HG03439 (cell line): ENCODE measurements at regions not wholly inside any gene's neighbourhood (a gene's known extent, or its start where the extent isn't known, plus 50 kb on each side); places are given as distances from the start of the nearest gene placed in this dataset.

Source experiments
- ATAC-seq: cut with Tn5 transposase; IDR thresholded peaks from one replicate; pipeline ENCODE4 v1.9.1; 2021; ENCODE audit warnings: mild to moderate bottlenecking, moderate library complexity; ENCODE audit not compliant: unreplicated experiment

DNA sequence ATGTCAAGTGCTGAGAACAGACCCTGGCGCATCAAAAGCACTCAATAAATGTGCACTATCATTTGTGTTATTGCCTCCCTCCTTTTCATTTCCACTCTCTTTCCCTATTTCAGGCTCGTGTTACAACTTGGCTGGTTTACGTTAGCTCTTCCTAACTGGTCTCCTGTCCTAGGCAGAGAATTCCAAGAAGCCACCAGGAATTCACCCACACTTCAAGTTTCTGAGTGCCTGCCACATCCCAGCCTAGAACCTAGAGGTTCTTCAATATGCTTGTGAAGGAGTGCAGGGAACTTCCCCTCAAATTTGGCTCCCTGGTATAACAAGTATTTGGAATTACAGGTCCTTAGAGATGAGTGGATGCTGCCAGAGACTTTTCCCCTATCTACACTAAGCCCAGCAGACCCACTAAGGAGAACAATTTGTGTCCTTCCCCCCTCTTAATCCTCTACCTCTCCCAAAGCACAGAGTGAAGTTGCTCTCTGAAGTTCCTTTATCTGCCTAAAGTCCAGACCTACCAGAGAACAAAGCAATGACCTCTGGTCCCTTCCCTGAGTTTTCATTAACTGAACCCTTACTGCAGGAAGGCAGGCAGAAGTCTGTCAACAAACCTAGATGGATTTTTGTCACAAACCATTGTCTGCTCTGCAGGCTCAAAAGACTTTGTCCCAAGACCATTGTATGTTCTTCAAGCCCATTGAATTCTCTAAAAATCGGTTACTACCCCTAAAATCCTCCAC is 201.6 kb upstream of the JARID2 start:
- no peak for ATAC-seq

DNA sequence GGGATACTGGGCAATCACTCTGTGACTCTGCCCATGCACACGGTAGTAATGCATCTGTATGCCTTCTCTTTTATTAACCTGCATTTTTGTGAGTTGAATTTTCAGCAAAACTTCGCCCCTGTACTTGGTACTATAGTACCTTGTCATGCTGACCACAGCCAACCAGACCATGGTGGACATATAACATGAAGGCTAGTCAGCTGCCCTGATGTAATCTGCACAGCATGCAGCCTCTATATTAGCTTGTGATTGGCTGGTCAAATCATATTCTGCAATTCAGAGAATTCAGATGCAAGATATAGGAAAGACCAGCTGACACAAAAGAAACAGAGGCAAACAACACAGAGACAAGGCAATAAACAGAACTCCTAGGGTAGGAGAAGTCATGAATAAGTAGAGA is 200.9 kb upstream of the JARID2 start:
- no peak for ATAC-seq

DNA sequence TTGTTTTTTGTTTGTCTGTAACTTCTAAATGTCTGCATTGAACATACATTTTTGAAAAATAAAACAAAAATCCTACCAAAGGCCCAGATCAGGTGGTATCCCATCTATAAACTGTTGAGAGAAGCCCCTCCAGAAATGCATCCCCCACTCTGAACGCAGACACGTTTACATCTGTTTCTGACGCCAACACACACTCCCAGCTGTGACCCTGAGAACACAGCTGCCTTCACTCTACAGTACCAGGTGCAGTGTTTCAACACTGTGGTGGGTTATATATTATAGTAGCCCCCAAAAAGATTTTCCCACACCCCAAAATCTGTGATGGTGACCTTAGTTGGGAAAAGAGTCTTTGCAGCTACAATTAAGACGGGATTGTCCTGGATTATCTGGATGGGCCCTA is 199.1 kb upstream of the JARID2 start:
- ATAC-seq: no peak

DNA sequence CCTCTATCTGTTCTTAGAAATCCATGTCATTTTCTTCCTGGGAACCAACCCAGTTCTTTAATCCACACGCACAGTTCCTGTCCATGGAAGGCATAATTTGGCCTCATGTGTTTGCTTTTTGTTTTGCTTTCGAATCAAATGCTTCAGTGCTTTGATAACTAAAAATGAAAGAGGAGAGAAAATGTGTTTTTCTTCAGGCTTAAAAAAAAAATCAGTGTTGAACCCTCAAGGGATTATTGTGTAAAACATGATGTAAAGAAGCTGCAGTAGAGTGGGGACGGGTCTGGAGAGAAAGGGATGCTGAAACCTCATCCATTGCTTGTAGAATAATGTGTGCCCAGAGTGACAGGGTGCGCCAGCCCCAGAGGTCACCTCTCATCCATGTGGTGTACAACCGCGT is 197.5 kb upstream of the JARID2 start:
- no peak for ATAC-seq

DNA sequence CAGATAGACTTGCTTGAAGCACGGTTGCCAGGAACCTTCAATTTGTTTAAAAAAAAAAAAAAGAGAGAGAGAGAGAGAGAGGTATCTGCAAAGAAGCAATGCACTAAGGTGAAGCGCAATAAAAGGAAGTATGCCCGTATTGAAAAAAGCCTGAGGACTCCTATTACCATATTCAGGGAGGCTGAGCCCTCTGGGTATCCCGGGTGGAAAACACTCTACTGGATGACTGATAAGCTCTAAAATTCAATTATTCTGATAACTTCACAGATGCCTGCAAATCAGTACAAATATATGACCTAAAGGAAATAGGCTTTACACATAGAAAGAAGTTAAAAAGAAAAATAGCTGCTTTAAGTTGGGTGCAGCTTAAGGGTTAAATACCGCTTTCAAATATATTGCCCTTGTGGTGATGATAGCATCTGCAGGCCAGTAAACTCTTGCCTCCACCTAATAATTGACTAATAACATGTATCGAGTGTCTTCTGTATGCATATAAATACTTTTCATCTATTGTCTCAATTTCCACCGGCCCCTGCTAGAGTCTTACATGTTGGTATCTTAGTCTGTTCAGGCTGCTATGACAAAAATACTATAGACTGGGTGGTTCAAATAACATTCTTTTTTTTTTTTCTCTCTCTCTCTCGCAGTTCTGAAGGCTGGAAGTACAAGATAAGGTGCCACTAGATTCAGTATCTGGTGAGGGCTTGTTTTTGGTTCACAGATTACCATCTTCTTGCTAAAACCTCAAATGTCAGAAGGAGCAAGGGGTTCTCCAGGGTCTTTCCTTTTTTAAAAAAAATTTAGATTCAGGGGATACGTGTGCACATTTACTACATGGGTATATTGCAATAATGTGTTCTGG is 187.4 kb upstream of the JARID2 start:
- ATAC-seq: no peak

DNA sequence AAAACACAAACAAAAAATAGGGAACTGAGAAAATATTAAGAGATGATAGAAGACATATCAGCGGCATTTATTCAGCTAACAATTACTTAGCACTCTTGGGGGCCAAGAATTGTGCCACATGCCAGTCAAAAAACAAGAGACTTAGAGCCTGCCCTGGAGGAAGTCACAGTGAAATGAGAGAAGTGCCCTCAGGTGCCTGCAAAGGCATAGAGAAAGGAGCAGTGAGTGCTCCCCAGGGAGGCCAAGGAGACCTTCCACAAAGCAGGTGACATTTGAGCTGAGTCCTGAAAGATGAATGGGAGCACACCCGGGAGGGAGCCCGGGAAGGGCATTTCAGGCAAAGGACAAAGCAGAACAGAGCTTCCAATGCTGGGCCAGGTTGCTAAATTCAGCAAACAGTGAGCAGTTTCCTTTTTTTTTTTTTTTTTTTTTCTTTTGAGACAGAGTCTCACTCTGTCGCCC is 184.7 kb upstream of the JARID2 start:
- no peak for ATAC-seq

DNA sequence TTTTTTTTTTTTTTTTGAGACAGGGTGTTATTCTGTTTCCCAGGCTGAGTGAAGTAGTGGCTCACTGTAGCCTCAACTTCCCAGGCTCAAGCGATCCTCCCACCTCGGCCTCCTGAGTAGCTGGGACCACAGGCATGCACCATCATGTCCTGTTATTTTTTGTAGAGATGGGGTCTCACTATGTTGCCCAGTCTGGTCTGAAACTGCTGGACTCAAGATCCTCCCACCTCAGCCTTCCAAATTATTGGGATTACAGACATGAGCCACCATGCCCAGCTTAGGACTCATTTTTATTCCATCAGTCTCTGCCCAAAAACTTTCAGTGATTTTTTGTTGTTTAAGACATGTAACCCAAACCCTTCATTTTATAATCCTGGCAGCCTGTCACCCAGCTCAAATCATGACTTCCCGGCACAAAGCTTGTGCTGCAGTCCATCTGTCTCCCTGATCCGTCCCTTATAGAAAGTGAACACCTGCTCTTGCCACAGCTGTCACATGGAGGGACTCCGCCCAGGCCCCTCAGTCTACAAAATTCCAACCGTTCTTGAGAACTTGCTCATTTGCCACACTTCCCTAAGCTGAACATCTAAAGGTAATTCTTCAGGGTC is 183.9 kb upstream of the JARID2 start:
- no peak for ATAC-seq

DNA sequence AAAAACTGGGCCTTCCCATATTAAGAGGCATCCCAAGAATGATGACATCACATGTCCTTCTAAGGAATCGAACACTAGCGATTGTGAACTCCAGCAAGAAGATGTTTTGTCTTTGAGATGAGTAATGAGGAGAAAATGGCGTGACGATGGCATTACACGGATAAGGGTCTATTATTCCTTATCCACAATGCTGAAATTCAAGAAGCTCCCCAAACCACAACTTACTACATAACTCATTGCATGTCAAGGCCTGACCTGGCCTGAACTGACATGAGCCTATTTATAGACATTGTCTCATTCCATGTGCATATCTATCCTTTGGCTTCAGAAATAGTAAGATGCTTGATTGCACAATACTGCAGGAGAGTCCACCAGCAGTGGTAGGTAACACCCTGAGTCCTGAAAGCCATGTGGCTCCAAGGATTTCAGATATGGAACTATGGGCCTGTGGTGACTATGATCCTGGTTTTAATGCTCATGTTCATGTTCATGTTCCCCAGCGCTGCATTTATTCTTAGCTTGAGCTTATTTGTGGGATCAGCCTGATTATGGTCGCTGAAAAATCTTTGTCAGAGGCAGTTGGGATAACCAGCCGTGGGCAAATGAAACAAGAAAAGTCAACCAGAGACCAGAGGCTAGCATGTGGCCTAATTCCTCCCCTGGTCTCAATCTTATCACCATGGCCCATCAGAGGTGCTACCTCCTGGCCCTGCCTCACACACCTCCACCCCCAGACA is 183.2 kb upstream of the JARID2 start:
- ATAC-seq: no peak

DNA sequence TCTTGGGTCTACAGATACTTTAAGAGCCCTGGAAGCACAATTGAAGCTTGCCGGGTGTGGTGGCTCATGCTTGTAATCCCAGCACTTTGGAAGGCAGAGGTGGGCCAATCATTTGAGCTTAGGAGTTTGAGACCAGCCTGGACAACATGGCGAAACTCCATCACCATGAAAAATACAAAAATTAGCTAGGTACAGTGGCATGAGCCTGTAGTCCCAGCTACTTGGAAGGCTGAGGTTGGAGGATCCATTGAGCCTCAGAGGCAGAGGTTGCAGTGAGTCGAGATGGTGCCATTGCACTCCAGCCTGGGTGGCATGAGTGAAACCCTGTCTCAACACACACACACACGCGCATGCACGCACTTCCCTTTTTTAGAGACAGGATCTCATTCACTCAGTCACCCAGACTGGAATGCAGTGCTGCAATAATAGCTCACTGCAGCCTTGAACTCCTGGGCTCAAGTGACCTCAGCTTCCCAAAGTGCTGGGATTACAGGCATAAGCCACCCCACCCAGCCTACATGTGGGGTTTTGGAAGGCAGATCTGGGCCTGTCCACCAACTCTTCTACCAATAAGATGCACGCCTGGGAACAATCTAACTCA is 182.5 kb upstream of the JARID2 start:
- no peak for ATAC-seq

DNA sequence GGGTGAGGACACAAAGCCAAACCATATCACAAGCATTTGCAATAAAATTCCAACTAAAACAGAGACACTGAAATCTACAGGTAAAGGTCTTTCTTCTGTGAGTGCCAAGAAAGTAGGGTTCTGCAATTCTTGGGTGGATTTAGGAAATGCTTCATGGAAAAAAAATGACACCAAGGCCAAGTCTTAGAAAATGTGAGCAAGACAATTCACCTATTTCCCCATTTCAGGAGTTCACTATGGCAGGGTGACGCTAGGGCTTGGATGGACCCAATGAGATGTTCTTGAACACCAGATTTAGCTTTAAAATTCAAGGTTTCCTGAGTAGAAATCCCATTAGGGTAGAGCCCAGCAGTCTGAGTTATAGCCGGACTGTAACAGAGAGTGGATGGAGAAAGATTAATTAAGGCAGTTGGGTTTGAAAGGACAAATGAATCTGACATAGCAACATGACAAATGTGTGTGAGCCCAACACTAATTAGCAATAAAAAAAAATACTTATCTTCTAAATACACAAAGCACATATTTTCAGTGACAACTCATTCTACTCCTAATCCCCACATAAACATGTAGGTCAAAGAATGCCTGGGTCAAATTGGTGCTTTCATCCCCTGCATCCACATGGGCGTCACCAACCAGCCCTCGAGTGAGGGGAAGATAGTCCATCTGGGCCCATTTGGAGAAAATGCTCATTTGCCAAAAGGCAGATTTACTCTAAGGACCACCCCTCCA is 180.4 kb upstream of the JARID2 start:
- ATAC-seq: no peak

DNA sequence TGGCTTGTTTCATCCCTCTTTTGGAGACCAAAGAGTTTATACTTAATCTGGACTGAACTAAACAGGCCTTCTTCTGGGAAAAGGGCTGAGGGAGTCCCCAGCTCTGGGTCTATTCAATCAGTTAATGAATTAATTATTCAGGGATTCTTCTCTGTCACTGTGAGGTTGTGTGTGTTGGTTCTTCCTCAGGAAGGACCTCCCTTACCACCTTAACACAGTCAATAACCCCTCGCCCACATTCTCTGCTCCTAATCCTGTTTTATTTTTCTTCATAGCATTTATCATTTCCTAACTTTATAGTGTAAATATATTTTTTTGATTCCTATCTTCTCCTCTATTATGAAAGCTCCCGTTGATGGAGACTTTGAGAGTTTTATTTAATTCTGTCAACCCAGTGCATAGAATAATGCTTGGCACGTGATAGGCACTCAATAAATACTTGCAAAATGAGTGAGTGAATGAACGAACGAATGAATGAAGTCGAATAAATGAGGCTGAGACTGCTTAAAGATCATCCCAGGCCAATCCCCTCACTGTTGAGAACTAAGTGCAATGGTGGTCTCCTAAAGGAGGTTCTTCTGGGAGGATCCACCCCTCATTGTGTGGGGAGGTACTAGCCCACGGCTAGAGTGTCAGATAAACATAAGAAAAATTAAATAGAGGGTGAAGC is 179.6 kb upstream of the JARID2 start:
- ATAC-seq: no peak

DNA sequence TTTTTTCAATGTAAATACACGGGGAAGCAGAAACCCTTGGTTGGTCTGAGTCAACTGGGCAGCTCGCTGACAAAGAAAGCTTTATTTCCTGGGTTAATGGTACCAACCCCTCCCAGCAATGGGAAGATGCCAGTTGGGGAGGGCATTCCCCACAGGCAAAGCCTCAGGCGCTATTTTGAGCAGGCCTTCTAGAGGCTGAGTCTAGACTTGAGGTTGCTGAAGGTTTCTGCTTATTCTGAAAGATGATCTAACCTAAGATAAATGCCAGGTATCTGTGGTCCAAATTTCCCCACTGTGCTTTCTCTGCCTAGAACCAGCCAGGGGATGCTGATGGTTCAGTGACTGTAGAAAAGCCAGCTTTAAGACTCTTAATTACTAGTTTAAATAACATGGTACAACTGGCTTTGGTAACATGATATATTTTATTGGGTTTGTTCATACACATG is 172.5 kb upstream of the JARID2 start:
- no peak for ATAC-seq

DNA sequence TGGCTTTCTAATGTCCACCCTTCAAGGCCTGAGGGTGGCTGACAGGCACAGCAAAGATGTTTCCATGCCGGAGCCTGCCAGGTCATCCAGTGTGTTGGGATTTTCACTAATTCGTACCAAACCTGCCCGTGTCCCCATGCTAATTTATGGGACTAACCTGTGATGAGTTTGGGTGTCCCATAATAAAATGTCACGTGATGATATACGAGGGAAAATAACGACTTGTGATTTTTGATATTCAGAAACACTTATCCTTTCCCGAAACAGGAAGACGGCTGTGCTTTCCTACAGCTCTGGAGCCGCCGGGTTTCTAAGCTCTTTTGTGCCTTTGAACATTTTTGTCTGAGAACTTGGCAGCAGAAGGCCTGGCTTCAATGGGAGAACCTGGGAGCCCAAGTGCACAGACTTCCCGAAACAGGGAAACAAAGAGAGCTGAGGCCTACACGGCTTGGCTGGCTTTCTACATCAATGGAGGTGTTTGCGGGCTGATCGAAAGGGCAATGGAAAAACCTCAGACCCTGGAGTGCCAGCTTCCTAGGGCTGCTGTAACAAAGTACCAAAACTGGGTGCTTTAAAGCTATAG is 171.9 kb upstream of the JARID2 start:
- no peak for ATAC-seq

DNA sequence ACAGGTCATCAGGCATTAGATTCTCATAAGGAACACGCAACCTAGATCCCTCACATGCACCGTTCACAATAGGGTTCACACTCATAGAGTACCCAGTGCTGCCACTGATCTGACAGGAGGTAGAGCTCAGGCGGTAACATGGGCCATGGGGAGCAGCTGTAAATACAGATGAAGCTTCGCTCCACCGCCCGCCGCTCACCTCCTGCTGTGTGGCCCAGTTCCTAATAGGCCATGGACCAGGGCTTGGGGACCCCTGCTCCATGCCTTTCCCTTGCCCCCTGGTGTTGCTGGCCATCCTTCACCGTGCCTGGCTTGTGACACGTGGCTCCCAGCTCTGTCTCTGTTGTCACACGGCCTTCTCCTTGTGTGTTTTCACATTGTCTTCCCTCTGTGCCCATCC is 171.1 kb upstream of the JARID2 start:
- ATAC-seq: no peak

DNA sequence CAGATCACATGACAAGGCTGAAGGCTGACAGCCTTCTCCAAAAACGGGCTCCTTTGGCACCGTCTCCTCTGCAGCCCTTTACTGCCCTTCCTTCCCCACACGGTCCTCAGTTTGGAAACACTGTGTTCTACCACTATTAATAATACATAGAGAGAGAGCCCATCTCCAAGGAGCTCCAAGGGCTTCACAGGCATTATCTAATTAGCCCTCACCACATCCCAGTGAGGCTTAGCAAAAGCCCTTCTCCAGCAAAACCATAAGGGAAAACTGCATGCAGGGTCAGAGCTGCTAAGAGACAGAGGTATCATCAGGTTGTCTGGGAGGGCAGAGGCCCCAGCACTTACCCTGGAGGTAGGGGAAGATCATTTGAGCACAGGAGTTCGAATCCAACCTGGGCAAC is 169.3 kb upstream of the JARID2 start:
- no peak for ATAC-seq

DNA sequence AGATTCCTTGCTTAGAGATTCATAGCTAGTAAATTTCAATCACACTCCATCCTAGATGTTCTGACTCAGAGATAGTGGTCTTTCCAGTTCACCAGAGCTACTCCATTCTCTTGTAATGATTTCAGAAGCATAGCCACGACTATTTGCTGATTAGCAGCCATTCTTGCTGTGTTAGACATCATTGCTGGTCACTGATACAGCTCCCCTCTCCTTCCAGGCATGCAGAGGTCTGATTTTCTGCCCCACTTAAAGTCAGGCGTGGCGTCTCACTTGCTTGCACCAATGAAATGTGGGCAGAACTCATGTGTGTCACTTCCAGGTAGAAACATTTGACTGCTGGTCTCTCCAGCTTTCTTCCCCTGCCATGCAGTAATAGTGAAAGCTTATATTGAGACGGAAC is 168.9 kb upstream of the JARID2 start:
- no peak for ATAC-seq

DNA sequence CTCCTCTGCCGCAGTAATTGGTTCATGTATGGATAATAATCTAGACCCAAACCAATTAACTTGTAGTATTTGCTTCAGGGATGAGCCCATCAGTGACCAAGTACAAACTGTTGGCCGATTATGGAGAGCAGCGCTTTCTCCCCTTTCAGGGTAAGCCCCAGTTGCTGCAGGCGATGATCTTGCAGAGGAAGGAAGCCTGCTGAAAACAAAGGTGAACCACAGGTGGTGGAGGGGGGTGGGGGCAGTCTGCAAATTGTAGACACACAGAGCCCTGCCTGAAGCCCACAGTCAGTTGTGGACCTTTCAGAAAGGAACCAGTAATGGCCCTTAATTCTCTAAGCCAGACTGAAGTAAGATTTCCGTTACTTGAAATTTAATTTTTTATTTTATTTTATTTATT is 167.9 kb upstream of the JARID2 start:
- no peak for ATAC-seq

DNA sequence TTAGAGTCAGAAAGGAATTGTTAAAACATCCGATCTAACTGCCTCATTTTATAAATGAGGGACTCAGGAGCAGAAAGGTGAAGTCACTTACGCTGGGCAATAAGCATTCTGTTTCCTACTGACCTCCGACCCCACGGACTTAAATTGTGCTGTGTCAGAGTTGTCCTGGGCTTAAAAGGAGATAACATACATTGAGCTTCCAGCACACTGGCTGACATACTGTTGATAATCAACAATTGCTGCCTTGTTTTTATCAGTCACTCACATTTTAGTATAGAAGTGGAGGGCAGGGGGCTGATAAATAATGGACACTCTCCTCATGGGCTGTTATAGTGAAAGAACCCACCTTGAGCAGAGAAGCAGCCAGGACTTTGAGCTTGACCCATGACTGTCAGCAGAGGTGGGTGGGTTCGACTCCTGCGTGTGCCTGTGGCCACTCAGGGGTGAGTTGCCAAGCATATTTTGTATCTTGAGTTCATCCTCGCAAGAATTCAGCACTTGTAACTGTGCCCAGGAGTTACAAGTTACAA is 166.5 kb upstream of the JARID2 start:
- no peak for ATAC-seq

DNA sequence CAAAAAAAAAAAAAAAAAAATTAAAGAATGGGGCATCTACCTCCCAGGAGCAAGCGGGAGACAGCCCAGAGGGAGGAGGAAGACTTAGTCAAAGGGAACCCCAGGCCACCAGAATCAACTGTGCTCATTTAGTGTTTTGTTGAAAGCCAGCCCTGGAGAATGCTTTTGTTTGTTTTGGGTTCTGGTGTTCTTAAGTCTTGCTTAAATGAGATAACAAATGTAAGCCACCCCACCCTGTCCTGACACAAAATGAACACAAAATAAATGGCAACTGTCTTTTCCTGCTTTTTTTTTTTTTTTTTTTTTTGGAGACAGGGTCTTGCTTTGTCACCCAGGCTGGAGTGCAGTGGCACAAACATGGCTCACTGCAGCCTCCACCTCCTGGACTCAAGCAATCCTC is 165.0 kb upstream of the JARID2 start:
- no peak for ATAC-seq
